Hematopoietic multipotent progenitor cell treated with erythropoietin and hydrocortisone succinate and interleukin-3 and kit ligand, for 15 days (in vitro differentiated cells): ENCODE measurements at regions not wholly inside any gene's neighbourhood (a gene's known extent, or its start where the extent isn't known, plus 50 kb on each side); places are given as distances from the start of the nearest gene placed in this dataset.
A peak's percentile ranks its signal among the peaks of the same experiment; 100 is the strongest.

Source experiments
- DNase-seq: peaks from one replicate; pipeline ENCODE4 v3.0.0-alpha.2; 2015; ENCODE audit warnings: low spot score

DNA sequence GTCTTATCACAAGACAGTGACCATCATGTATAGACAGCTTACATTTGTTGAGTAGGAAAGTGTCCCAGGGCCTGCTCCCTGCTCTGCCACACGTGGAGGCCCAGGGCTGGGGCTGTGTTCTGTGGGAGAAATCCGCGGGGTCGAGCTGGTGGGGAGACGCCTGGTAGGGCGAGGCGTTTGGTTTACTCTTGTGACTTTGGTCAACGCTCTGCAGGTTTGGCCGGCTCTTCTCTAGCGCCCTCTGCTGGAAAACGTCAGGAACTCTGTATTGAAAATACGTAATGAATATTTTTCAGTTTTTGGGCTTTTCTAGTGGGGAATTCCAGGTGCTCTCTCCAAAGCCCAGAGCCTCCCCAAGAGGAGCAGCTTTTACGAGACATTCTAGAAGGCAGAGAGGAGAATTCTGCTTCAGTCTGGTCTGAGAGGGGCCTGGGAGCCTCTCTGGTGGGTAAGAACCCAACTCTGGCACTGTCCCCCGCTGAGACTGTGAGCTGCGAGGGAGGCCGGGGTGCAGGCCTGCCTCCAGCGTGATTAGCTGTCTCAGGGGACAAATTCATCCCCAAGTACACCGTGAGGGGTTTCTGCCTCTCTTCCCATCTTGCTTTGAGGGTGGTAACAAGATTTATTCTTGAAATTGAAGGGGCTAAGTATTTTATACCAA lies 112.6 kb upstream of the RALGAPA2 start:
- peak; percentile 52 for DNase-seq

DNA sequence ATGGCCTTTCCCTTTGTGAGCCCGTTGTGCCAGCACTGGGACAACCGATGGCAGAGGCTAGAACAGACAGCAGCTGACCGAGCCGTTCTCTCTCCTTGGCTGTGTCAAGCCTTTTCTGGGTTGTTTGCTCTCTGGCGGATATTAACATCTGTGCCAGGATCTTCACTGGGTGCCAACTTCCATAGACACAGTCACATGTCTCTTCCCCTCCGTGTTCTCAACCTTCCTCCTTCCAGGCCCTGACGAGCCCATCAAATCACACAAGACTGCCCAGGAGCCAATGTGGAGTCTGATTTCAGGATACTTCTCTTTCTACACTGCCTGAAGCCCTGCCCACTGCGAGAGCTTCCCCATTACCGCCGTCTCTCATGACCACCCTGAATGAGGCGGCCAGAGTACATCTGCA lies 111.0 kb upstream of the RALGAPA2 start:
- no peak for DNase-seq

DNA sequence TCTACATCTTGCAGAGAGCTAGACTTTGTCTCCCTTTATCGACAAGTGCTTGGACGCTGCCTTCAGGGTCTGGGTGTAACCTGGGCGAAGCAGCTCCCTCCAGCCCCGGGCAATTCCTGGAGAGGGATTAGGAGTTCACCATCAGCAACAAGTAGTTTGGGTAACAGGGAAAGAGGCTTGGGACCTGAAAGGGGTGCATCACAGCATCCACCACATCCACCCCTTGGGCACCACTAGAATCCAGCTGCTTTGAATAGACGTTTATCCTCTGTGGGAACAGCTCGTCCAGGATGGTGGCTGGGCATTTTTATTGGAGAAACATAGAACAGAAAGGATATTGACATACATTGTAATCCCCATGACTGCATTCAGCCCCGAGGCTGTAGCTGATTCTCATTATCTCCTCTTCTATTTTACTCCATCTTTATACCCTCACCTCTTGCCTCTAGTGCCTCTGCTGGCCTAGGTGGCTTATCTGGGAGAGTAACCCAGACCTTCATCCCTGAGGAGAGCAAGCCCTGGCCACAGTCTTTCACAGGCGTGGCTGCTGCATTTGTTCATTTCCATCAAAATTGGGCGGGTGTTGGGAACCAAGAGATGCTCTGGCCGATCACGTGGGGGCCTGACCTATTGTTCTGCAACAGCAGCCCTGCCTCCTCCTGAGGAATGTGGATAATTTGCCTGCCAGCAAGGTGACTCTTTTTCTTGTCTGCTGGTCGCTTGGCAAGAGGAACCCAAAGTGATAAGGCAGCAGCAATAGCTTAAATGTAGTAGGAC lies 109.2 kb upstream of the RALGAPA2 start:
- DNase-seq = no peak

GRCh38 chr20:20820785-20821483 lies 108.5 kb upstream of the RALGAPA2 start:
- no peak for DNase-seq

DNA sequence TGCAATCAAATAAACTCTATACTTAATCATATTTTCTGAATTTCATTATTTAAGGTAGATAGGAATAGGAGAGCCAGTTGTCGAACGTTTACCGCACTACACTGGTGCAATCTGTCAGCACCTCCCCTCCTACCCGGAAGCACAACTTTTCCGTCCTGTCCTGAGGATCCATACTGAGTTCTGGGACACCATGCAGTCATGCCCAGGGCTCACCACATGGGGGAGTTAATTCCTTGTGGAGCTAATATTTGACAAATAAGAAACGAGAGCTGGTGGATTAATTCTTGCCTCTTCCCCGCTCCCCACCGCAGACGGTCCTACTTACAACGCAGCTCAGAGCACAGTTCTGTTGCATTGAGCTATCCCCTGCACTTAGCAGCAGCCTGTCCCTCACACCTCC lies 107.7 kb upstream of the RALGAPA2 start:
- DNase-seq = no peak

GRCh38 chr20:20816969-20817755 lies 104.7 kb upstream of the RALGAPA2 start:
- no peak for DNase-seq

GRCh38 chr20:20815711-20816455 lies 103.4 kb upstream of the RALGAPA2 start:
- no peak for DNase-seq

GRCh38 chr20:20814685-20815084 lies 102.2 kb upstream of the RALGAPA2 start:
- DNase-seq = no peak

DNA sequence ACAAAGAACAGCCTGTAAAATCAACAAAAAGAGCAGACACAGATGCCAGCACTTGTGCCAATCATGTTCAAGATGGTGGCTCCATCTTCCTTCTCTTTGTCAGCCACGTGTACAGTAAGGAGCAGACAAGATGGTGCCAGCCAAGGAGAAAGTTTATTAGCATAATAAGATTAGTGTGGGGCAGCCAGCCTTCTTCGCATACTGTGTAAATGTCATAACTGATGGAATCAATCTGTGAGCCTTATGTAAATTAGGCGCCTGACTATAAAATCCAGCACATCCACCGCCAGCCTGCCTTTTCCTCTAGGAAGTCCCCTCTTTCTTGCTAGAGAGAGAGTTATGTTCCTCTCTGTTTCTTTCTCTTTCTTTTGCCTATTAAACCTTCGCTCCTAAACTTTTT lies 99.7 kb upstream of the RALGAPA2 start:
- DNase-seq = no peak

- DNase-seq = no peak
These were observed 95.6 kb upstream of the RALGAPA2 start for GRCh38 chr20:20808016-20808415.

GRCh38 chr20:20806121-20807095 lies 94.0 kb upstream of the RALGAPA2 start:
- no peak for DNase-seq

DNA sequence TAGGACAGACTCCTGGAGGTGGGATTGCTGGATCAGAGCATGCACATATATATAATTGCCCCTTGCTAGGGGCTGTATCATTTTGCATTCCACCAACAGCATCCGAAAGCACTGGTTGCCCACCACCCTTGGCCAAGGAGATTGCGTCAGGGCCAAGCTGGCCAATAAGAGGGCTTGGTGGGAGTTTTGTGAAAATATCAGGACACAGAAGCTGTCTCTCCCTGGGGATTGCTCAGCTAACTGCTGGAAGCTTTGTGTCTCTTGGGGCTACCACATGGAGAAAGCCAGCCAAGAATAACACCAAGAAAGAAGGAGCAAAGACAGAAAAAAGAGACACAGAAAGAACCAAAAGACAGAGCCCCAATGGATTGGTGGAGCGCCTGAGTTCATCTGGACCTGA lies 90.6 kb upstream of the RALGAPA2 start:
- no peak for DNase-seq

DNA sequence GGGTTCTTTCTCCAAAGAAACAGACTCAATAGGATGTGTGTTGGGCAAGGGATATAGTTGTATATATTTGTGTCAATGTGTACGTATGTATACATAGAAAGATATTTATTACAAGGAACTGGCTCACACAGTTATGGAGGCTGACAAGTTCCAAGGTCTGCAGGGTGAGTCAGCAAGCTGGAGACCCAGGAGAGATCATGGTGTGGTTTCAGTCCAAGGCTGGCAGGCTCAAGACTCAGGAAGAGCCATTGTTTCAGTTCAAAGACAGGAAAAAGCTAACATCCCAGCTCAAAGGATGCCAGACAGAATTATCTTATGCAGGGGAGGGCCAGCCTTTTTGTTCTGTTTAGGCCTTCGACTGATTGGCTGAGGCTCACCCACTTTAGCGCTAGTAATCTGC lies 89.9 kb upstream of the RALGAPA2 start:
- no peak for DNase-seq

- DNase-seq = no peak
These were observed 87.4 kb upstream of the RALGAPA2 start for GRCh38 chr20:20799716-20800312.

- no peak for DNase-seq
These were observed 85.3 kb upstream of the RALGAPA2 start for GRCh38 chr20:20797521-20798310.

DNA sequence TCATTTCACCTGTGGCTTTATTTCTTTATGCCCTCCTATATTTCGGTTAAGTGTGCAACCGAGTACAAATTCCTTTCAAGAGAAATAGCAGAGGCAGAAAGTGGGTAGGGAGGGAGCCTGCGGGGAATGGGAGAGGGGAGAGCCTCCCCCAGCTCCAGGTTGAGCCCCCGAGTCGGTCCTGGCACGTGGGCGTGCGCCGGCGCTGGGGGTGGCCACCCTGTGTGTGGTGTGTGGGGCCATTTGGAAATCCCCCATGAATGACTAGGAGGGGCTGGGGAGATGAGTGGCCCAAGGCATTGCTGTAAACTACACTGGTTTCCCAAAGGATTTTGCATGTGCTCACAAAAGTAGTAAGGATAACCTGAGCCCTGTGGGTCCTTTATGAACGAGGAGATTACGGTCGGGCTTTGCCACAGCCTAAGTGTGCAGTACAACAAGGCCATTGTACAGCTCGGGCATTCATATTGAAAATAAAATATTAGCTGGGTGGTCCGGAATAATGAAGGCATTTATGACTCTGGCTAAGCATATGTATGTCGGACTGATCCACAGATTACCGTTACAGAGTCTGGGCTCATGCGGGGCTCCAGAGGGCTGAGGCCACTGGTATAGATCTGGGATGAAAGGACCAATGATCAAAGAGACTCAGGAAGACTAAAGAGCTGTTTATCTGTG lies 84.5 kb upstream of the RALGAPA2 start:
- no peak for DNase-seq

GRCh38 chr20:20795721-20796120 lies 83.3 kb upstream of the RALGAPA2 start:
- no peak for DNase-seq

DNA sequence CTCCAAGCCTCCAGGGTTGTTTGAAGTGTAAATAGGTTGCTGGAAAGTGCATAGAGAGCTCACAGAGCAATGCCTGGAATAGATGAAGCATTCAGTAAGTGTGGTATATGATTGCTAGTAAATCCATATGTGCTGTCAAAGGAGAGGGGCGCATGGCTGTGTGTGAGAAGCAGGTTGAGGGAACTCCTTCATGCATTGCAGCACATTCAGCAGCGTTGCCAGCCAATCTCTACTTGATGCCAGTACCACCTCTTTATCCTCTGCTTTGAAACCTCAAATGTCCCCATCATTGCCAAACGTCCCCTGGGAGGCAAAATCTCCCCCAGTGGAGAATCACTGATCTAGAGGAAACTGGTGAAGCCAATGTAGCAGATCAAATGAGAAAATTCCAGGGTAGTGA lies 82.7 kb upstream of the RALGAPA2 start:
- no peak for DNase-seq

- no peak for DNase-seq
These were observed 81.1 kb upstream of the RALGAPA2 start for GRCh38 chr20:20793591-20793990.
